ENCODE measurements at regions not wholly inside any gene's neighbourhood (a gene's known extent, or its start where the extent isn't known, plus 50 kb on each side); places are given as distances from the start of the nearest gene placed in this dataset.

DNA sequence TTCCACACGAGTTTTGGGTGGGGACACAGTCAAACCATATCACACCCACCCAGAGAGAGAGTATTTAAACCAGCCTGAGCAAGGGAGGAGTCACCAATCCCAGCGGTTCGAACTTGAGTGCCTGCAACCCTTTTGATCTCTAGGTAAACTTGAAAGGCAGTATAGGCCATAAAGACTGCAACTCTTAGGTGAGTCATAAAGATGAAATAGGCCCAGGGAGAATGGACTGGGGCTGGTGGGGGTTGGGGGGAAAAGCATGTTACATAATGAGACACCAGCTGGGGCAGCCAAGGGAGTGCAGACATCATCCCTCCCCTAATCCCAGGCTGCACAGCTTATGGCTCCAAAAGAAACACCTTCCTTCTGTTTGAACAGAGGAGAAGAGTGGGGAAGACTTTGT is 99.8 kb upstream of the LHX8 start:
- TF ChIP-seq RAD21 (IDR thresholded peaks at IDR 0.05; ENCODE audit: insufficient read depth, low read depth, low read length): no peak
- TF ChIP-seq, protein P1, sequence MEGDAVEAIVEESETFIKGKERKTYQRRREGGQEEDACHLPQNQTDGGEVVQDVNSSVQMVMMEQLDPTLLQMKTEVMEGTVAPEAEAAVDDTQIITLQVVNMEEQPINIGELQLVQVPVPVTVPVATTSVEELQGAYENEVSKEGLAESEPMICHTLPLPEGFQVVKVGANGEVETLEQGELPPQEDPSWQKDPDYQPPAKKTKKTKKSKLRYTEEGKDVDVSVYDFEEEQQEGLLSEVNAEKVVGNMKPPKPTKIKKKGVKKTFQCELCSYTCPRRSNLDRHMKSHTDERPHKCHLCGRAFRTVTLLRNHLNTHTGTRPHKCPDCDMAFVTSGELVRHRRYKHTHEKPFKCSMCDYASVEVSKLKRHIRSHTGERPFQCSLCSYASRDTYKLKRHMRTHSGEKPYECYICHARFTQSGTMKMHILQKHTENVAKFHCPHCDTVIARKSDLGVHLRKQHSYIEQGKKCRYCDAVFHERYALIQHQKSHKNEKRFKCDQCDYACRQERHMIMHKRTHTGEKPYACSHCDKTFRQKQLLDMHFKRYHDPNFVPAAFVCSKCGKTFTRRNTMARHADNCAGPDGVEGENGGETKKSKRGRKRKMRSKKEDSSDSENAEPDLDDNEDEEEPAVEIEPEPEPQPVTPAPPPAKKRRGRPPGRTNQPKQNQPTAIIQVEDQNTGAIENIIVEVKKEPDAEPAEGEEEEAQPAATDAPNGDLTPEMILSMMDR (IDR thresholded peaks at IDR 0.05 in 2 of 3, conservative IDR thresholded peaks at IDR 0.05 in 1 of 3; ENCODE audit: control insufficient read depth in 2 of 3, extremely low read depth in 1 of 3, insufficient read depth in 1 of 3, low read depth in 3 of 3, low read length in 3 of 3): no peak
- TF ChIP-seq BHLHE40 (IDR thresholded peaks at IDR 0.05; ENCODE audit: borderline replicate concordance in 1 of 2, low read depth in 2 of 2, low read length in 1 of 2): no peak

All from GM12878 (cell line).